ENCODE measurements at regions not wholly inside any gene's neighbourhood (a gene's known extent, or its start where the extent isn't known, plus 50 kb on each side); places are given as distances from the start of the nearest gene placed in this dataset.

- TF ChIP-seq Cebpa-rat (IDR thresholded peaks at IDR 0.05) = no peak
- Histone ChIP-seq H3K9me3 (replicated peaks in 1 of 11) (no peaks in the 10 kb centered on the region), H3K4me2 (no peak overlapping the region)
Observed at GRCh38 chr12:16458521-16459078, 111.2 kb downstream of the MGST1 start.

GRCh38 chr12:16467272-16467671, 119.8 kb downstream of the MGST1 start:
- no peak for TF ChIP-seq Cebpa-rat (IDR thresholded peaks at IDR 0.05)
- H3K4me1 ChIP-seq = no peaks in the 10 kb centered on the region
- no peak overlapping the region for H3K9ac ChIP-seq
- H4K20me1 ChIP-seq = no peaks in the 10 kb centered on the region
- no peaks in the 10 kb centered on the region for H3K27me3 ChIP-seq
- H3K4me2 ChIP-seq = no peak overlapping the region
- H3K36me3 ChIP-seq = no peaks in the 10 kb centered on the region
- H3K9me3 ChIP-seq (replicated peaks in 1 of 11) = no peaks in the 10 kb centered on the region
- no peak overlapping the region for H3K4me3 ChIP-seq
- no peak overlapping the region for H3K27ac ChIP-seq

More at GRCh38 chr12:16458521-16459078, 111.2 kb downstream of the MGST1 start:
- Histone ChIP-seq H3K36me3 (no peaks in the 10 kb centered on the region), H3K9ac (no peak overlapping the region), H3K4me1 (no peaks in the 10 kb centered on the region), H3K4me3 (no peak overlapping the region), H3K27ac (no peak overlapping the region), H3K27me3 (no peaks in the 10 kb centered on the region), H4K20me1 (no peaks in the 10 kb centered on the region)

- Histone ChIP-seq H3K4me3 (no peak overlapping the region), H3K4me2 (no peak overlapping the region), H4K20me1 (no peaks in the 10 kb centered on the region), H3K9me3 (replicated peaks in 1 of 11) (no peaks in the 10 kb centered on the region), H3K4me1 (no peaks in the 10 kb centered on the region), H3K27me3 (no peaks in the 10 kb centered on the region), H3K36me3 (no peaks in the 10 kb centered on the region), H3K27ac (no peak overlapping the region), H3K9ac (no peak overlapping the region)
- TF ChIP-seq Cebpa-rat (IDR thresholded peaks at IDR 0.05) = no peak
Observed at GRCh38 chr12:16472631-16473030, 125.2 kb downstream of the MGST1 start.

- Histone ChIP-seq H3K27ac (no peak overlapping the region), H3K4me3 (no peak overlapping the region), H3K4me1 (no peaks in the 10 kb centered on the region), H3K9me3 (replicated peaks in 1 of 11) (no peaks in the 10 kb centered on the region), H3K36me3 (no peaks in the 10 kb centered on the region), H3K4me2 (no peak overlapping the region), H3K9ac (no peak overlapping the region), H4K20me1 (no peaks in the 10 kb centered on the region), H3K27me3 (no peaks in the 10 kb centered on the region)
- no peak for TF ChIP-seq Cebpa-rat (IDR thresholded peaks at IDR 0.05)
Observed at GRCh38 chr12:16473610-16474326, 126.3 kb downstream of the MGST1 start.

GRCh38 chr12:16474801-16475200, 127.4 kb downstream of the MGST1 start:
- Histone ChIP-seq H3K36me3 (no peaks in the 10 kb centered on the region), H3K9ac (no peak overlapping the region)

GRCh38 chr12:16475521-16475920, 128.1 kb downstream of the MGST1 start:
- H3K9ac ChIP-seq = no peak overlapping the region
- H3K27me3 ChIP-seq = no peaks in the 10 kb centered on the region
- no peak overlapping the region for H3K27ac ChIP-seq
- no peaks in the 10 kb centered on the region for H3K4me1 ChIP-seq
- H4K20me1 ChIP-seq = no peaks in the 10 kb centered on the region
- no peak overlapping the region for H3K4me2 ChIP-seq
- no peak for TF ChIP-seq Cebpa-rat (IDR thresholded peaks at IDR 0.05)
- H3K9me3 ChIP-seq (replicated peaks in 1 of 11) = no peaks in the 10 kb centered on the region
- H3K36me3 ChIP-seq = no peaks in the 10 kb centered on the region
- H3K4me3 ChIP-seq = no peak overlapping the region

More at GRCh38 chr12:16474801-16475200, 127.4 kb downstream of the MGST1 start:
- H3K4me3 ChIP-seq = no peak overlapping the region
- no peaks in the 10 kb centered on the region for H3K9me3 ChIP-seq (replicated peaks in 1 of 11)
- no peak overlapping the region for H3K27ac ChIP-seq
- no peak overlapping the region for H3K4me2 ChIP-seq
- no peak for TF ChIP-seq Cebpa-rat (IDR thresholded peaks at IDR 0.05)
- no peaks in the 10 kb centered on the region for H4K20me1 ChIP-seq
- no peaks in the 10 kb centered on the region for H3K4me1 ChIP-seq
- no peaks in the 10 kb centered on the region for H3K27me3 ChIP-seq

GRCh38 chr12:16482726-16483125, 123.2 kb downstream of the LMO3 start:
- Histone ChIP-seq H3K4me3 (no peak overlapping the region), H3K4me1 (no peaks in the 10 kb centered on the region), H4K20me1 (no peaks in the 10 kb centered on the region), H3K27ac (no peak overlapping the region), H3K27me3 (no peaks in the 10 kb centered on the region), H3K9ac (no peak overlapping the region), H3K9me3 (replicated peaks in 1 of 11) (peaks cover 0 to 8% (median 0%) of the 10 kb centered on the region in 11 experiments; a peak in 1 of 22 replicates), H3K4me2 (no peak overlapping the region), H3K36me3 (no peaks in the 10 kb centered on the region)
- TF ChIP-seq Cebpa-rat (IDR thresholded peaks at IDR 0.05) = no peak

- H3K4me2 ChIP-seq = no peak overlapping the region
- H3K27ac ChIP-seq = no peak overlapping the region
- H3K9me3 ChIP-seq (replicated peaks in 1 of 11) = no peaks in the 10 kb centered on the region
- H3K36me3 ChIP-seq = no peaks in the 10 kb centered on the region
- no peak overlapping the region for H3K4me3 ChIP-seq
- H3K9ac ChIP-seq = no peak overlapping the region
- H3K27me3 ChIP-seq = no peaks in the 10 kb centered on the region
- no peak for TF ChIP-seq Cebpa-rat (IDR thresholded peaks at IDR 0.05)
- H3K4me1 ChIP-seq = no peaks in the 10 kb centered on the region
- no peaks in the 10 kb centered on the region for H4K20me1 ChIP-seq
Observed at GRCh38 chr12:16492240-16492639, 113.7 kb downstream of the LMO3 start.

GRCh38 chr12:16492820-16493797, 112.9 kb downstream of the LMO3 start:
- no peaks in the 10 kb centered on the region for H4K20me1 ChIP-seq
- no peak for TF ChIP-seq Cebpa-rat (IDR thresholded peaks at IDR 0.05)
- no peak overlapping the region for H3K4me3 ChIP-seq
- no peaks in the 10 kb centered on the region for H3K36me3 ChIP-seq
- no peak overlapping the region for H3K27ac ChIP-seq
- no peaks in the 10 kb centered on the region for H3K27me3 ChIP-seq
- H3K9me3 ChIP-seq (replicated peaks in 1 of 11) = no peaks in the 10 kb centered on the region
- H3K4me1 ChIP-seq = no peaks in the 10 kb centered on the region
- no peak overlapping the region for H3K9ac ChIP-seq
- H3K4me2 ChIP-seq = no peak overlapping the region
